A549 (cell line): ENCODE measurements at regions not wholly inside any gene's neighbourhood (a gene's known extent, or its start where the extent isn't known, plus 50 kb on each side); places are given as distances from the start of the nearest gene placed in this dataset.

Experiments
- BCL3 ChIP-seq: fragments of >200 bp; sonication (Bioruptor Twin); formaldehyde crosslinking; IDR thresholded peaks from 3 replicates; pipeline ENCODE4 v1.6.1; 2016
- CTCF ChIP-seq: fragments of >200 bp; sonication (Bioruptor Twin); formaldehyde crosslinking; IDR thresholded peaks from 3 replicates; pipeline ENCODE4 v1.5.1; 2016
- ELK1 ChIP-seq: fragments of 150-350 bp; IDR thresholded peaks from 2 replicates; pipeline ENCODE4 v1.6.1; 2014; ENCODE audit warnings: low read depth, mild to moderate bottlenecking, low read length
- EP300 ChIP-seq, 2 experiments: fragments of >200 bp; sonication (Bioruptor Twin); formaldehyde crosslinking; IDR thresholded peaks; 2 replicates in 1 of 2; 3 replicates in 1 of 2; pipeline ENCODE4 v1.6.1; 2016 to 2017
- HMGXB4 ChIP-seq: fragments of 250-450 bp; sonication (Bioruptor Pico); IDR thresholded peaks from 2 replicates; pipeline ENCODE4 v1.5.0; 2021; ENCODE audit warnings: mild to moderate bottlenecking, moderate library complexity, borderline replicate concordance
- JUNB ChIP-seq: fragments of >200 bp; sonication (Bioruptor Twin); formaldehyde crosslinking; IDR thresholded peaks from 2 replicates; pipeline ENCODE4 v1.6.1; 2016
- KDM1A ChIP-seq: fragments of 200-600 bp; sonication (generic); IDR thresholded peaks from 2 replicates; pipeline ENCODE4 v1.6.1; 2016; ENCODE audit warnings: low read depth, mild to moderate bottlenecking
- MAFK ChIP-seq: fragments of 450-650 bp; IDR thresholded peaks from 2 replicates; pipeline ENCODE4 v1.6.1; 2014; ENCODE audit not compliant: partially characterized antibody
- POLR2AphosphoS2 ChIP-seq: conservative IDR thresholded peaks from 2 replicates; pipeline ENCODE4 v1.6.1; 2012; ENCODE audit warnings: low read length, improper control_type of control experiment, inconsistent platforms
- RARB ChIP-seq: fragments of 250-450 bp; sonication (Bioruptor Pico); IDR thresholded peaks from 2 replicates; pipeline ENCODE4 v1.8.0; 2021; ENCODE audit warnings: mild to moderate bottlenecking, moderate library complexity
- RFX5 ChIP-seq: fragments of 450-650 bp; IDR thresholded peaks from 2 replicates; pipeline ENCODE4 v1.7.1; 2014; ENCODE audit warnings: antibody characterized with exemption, mild to moderate bottlenecking, moderate library complexity
- ZSCAN20 ChIP-seq: fragments of 250-450 bp; sonication (Bioruptor Pico); IDR thresholded peaks from 2 replicates; pipeline ENCODE4 v1.8.0; 2022; ENCODE audit warnings: mild to moderate bottlenecking, moderate library complexity

- no peak for TF ChIP-seq CTCF
- TF ChIP-seq JUNB: no peak
- no peak for TF ChIP-seq RFX5
- no peak for TF ChIP-seq HMGXB4 (CRISPR knock-in tag)
- no peak for TF ChIP-seq ZSCAN20 (CRISPR knock-in tag)
- TF ChIP-seq KDM1A: no peak
- no peak for TF ChIP-seq EP300 (IDR thresholded peaks at IDR 0.05)
- no peak for TF ChIP-seq MAFK
- no peak for TF ChIP-seq ELK1
- no peak for TF ChIP-seq RARB (CRISPR knock-in tag)
- TF ChIP-seq BCL3: no peak
- no peak for TF ChIP-seq POLR2AphosphoS2
Measured at GRCh38 chr6:102517506-102517905, 1124.0 kb downstream of the GRIK2 start.
